DMS114 treated with DMSO at 0.1 percent for 48 hours (cell line): ENCODE measurements at regions not wholly inside any gene's neighbourhood (a gene's known extent, or its start where the extent isn't known, plus 50 kb on each side); places are given as distances from the start of the nearest gene placed in this dataset.

Experiments
- DNase-seq: peaks from one replicate; lab custom pipeline; 2025; ENCODE audit not compliant: unreplicated experiment; lab: John Stamatoyannopoulos, UW

DNA sequence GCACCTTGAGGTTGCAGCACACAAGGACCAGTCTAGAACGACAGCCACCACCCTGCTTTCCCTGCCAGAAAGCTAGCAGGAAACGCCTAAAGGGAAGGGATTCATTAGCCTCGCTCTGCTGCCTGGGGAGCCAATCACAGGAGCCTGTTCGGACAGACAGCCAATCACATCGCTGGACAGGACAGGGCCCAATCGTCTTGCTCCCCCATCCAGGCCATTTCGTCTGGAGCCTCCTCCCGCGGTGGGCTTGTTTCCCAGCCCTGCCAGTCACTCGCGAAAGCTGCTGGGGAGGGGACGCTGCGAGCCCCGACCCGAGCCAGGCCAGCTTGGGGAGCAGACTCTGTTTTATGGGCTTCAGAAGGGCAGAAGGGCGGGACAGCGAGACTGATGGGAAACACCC lies 79.8 kb upstream of the NCAM1 start:
- no peak for DNase-seq

DNA sequence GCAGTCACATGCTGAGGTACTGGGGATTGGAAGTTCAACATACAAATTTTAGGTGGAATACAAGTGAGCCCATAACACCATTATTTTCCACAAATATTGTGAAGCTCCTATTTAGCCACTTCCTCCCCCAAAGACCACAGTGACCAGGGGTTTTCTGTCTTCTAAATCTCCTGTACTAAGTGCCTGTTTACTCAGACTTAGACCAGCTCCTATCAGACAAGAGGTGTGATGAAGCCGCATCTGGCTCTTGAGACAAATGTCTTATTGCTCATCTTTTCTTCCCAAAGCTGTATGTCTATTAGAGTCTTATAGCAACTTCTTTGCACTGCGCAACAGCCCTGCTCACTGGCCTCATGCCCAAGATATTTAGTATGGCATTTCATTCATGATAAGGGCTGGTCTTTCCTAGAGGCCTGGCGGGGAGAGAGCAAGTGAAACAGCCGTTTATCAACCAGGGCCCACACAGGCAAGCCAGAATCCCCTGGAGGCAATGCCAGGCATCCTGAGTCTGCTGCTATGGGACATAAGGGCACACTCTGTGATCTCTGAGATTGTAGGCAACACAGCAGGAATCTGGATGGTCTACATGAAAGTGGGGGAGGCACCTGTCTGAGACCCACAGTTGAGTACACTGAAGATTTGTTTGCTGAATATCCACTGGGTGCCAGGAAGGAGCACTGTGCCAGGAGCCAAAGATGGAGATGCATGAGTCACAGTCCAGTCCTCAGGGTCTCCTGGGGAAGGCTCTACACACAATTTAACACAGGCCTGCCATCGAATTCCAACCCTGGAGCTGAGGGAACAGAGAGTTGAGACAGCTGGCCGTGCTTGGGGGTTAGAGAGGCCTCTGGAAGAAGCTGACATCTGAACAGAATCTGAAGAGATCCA lies 78.5 kb upstream of the NCAM1 start:
- DNase-seq: no peak

DNA sequence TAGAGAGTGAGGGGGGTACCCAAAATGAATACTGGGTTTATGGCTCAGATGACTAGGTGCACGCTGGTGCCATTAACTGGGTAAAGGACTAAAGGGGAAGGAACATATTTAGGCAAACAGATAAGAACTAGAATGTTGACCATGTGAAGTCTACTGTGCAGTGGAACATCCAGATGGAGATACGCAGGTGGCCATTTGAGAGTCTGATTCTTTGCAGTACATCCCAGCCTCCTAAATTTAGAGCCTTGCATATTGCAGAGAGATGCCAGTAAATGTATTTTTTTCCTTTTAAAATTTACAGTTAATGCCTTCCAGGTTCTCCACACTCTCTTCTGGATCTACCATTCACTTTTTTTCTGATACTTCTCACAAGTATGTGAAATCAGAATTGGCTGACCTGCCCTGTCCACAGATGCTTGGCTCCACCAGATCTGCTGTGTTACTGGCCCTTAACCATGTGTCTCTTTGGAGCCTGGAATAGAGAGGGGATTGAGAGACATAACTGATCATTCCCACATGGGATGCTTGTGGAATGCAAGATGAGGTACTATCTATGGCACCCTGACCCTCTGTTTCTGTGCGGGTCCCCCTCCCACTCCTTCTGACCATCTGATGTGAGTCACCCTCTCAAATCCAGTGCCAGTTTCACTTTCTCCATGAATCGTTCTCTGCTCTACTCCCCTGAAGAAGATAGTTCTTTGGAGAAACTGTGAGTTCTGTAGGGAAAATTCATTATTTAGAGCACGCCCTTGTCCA lies 77.0 kb upstream of the NCAM1 start:
- DNase-seq: no peak

DNA sequence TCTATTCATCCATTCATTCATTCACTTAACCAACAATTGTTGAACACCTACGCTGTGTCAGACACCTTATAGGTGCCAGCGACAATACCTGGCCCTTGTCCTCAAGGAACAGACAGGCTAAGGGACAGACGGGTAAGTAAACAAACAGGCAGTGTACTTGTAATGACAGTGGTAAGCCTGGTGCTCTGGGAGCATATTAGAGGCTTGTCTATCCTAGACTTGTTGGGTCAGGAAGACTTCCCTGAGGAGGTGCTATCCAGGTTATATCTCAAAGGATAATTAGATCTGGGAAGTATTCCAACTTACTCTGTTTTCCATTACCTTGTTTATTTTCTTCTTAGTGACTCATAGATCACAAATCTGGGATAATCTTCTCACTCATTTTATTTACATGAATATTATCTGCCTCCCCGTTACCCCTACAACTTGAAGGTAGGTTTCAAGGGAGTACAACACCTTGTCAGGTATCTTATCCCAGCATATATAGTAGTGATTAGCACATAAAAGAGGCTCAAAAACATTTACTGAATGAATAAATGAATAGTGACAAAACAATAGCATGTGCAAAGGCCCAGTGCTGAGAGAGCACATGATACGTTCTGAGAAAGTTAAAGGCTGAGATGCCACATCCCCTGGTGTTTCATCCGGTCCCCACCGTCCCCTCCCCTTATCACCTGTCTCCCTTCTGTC lies 75.3 kb upstream of the NCAM1 start:
- no peak for DNase-seq

DNA sequence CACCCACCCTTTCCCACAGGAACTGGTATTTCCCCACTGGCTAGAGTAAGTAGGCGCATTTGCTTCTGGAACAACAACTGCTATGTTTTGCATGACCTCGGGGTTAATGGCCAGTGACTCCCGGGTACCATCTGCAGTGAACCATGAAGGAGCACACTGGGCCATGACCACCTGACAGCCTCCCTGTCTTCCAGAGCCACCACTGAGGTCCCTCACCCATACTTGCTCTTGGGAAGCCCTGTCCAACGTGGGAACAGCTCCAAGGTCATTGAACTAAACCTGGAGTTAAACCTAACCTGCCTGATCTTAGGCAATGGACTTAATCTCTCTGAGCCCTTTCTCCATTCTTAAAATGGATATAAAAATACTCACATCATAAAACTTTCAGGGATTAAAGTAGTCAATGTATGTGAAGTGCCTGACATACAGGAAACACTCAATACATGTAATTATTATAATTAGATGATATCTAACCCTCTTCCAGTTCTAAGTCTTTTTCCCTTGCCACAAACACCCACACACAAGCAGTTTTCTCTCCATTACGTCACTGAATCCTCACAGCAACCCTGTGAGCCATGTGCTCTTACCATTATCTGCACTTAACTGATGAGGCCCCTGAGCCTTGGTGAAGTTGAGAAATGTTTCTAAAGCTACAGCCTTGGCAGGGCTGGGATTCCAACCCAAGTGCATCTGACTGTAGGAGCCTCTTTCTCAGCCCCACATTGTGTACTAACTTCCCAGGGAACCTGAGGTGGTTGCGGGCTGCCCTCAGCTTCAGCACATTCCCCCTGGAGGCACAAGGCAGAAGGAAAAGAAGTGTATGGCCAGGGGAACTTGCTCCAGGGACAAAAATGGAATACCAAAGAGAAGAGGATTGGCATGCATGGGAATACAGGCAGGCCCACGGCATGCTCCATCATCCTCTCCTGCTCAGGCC lies 74.5 kb upstream of the NCAM1 start:
- no peak for DNase-seq

DNA sequence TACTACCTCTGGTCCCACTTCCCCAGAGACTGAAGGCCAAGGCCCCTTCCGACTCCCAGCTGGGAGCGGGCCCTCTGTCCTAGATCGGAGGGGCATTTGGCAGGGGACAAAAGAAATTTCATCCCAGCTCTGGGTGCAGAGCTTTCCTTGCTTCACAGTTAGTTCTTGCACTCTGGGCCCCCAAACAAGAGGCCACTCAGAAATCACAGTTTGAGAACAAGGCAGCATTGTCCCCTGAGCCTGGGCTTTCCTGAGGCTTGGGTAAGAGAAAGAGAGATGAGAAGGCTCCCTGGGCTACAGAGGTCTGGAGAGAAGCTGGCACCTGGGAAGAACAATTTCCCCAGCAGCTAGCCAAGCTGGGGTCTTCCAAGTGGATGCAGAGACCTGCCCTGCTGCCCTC lies 71.8 kb upstream of the NCAM1 start:
- no peak for DNase-seq

DNA sequence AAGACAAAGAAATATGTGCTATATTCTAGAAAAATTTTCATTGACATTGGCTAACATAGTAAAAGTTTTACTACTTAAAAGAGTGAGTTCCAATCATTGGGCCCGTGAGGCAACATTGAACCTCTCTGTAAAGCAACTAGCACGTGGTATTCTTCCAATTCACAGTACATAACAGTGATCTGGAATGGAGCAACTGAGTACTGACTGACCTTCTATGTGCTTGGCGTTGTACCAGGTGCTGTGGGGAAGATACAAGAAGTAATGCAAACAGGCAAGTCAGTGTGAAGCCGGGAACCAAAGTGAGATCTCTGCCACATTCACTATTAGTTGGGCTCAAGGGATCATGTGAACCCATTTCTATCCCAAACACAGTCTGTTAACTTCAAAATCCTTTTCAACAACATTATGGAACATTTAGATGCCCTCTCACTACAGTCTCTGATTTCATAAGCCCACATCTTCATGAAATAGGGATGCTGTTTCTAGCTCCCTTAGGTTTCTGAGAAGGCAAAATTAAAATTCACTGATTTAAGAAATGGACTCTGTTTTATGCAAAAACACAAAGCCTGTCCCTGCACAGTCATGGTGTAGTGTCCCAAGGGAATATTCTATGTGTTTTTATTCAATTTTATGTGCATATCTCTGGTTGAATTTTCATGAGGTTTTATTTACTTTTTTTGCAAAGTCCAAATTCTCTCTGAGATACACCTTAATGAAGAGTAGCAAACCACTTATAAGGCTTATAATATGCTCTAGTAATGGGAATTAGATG lies 61.8 kb upstream of the NCAM1 start:
- no peak for DNase-seq

DNA sequence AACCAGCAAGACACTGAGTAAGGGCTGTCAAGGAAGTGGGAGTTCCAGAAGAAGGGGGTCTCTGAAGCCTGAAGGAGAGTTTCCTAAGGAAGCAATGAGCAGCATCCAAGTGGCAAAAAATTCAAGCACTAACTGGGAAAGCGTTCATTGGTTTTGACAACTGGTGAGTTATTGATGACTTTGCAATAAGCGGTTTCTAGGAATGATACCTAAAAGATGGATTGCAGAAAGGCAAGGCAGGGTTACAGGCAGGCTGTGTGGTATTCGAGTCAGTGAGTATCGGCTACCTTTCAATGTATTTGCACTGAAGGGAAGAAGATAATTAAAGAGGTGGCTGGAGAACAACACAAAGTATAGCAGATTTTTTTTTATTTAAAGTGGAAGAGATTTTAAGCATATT lies 59.3 kb upstream of the NCAM1 start:
- no peak for DNase-seq

DNA sequence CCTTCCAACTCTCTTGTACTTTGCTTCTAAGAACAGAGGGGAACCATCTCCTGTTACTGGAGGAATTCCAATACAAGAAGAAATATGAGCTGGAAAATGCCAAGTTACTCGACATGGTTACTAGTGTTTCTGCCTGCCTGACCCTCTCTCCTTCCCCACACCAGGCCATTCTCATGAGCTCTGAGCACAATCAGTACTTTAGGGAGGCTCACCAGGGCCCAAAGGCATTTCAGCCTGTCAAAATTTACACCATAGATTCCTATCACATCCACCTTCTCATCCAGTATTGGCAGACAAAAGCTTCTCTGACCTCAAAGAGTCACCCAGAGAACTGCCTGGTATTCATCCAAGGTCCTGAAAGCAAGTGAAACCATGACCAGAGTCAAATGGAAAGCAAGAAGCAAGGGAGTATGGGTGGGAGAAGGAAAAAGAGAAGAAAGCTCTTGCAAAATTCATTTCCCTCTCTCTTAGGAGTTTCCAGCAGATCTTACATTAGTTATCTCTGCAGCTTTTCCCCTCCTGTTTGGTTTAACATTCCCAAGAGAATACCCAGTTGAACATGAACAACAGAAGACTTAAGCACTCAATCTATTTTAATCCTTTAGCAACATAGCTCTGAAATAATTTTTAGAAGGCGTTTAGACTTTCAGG lies 58.7 kb upstream of the NCAM1 start:
- DNase-seq: no peak

DNA sequence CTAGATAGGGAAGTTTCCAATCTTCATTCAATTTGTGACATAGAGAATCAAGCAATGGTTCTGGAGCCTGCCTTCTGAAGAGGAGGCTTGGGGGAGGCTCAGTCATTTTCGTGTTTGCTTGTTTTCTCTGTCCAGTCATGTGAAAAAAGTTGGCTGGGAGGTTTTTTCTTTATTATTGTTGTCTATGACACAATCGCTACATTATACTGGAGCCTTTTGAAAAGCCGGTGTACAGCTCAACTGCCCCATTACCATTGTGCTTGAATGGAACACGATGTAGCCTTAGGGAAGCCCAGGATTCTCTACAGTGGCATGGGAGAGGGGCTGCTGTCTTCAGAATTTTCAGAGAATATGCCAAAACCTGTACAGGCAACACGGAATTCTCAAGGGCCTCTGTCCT lies 57.9 kb upstream of the NCAM1 start:
- DNase-seq: no peak

DNA sequence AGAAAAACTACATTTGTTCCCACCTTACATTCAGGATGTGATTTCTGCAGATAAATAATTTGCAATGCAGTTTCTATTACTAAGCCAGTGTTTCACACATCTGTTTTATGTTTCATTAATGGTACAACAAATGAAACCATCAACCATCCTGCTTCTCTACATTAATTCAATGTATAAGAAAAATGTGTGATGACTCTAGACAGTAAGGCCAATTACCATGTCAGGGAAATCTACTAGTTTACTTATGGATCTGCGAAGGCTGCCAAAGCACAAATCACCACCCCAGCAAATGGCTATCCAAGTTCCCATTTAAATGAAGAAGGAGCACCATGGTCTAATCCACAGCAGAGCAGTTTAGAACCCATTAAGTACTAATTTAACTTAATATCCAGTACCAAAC lies 50.1 kb upstream of the NCAM1 start:
- no peak for DNase-seq
